ENCODE measurements at regions not wholly inside any gene's neighbourhood (a gene's known extent, or its start where the extent isn't known, plus 50 kb on each side); places are given as distances from the start of the nearest gene placed in this dataset.

- Histone ChIP-seq H3K9ac (ENCODE audit: control insufficient read depth, insufficient read depth, low read length) (no peak overlapping the region), H3K9me3 (replicated peaks; ENCODE audit: control insufficient read depth, insufficient read depth, low read length) (no peaks in the 10 kb centered on the region), H3K27ac (ENCODE audit: control insufficient read depth, insufficient read depth) (no peak overlapping the region), H3K27me3 (replicated peaks in 1 of 2; ENCODE audit: control insufficient read depth in 2 of 2, insufficient read depth in 2 of 2, low read length in 1 of 2) (no peaks in the 10 kb centered on the region), H3K36me3 (ENCODE audit: control insufficient read depth in 2 of 2, insufficient read depth in 2 of 2, low read length in 1 of 2) (no peaks in the 10 kb centered on the region), H3K4me1 (ENCODE audit: control insufficient read depth, insufficient read depth, low read length) (no peaks in the 10 kb centered on the region), H3K4me3 (no peak overlapping the region), H4K20me1 (ENCODE audit: control insufficient read depth, insufficient read depth) (no peaks in the 10 kb centered on the region), H3K79me2 (ENCODE audit: control insufficient read depth, insufficient read depth, low read length) (no peaks in the 10 kb centered on the region), H3K4me2 (ENCODE audit: control insufficient read depth, insufficient read depth) (no peak overlapping the region), H2AFZ (ENCODE audit: control insufficient read depth, low read depth, low read length) (no peak overlapping the region)
- FAIRE-seq (no peak), DNase-seq (ENCODE audit: low read depth, low spot score) (no peak), ATAC-seq (no peak)
- POLR2A ChIA-PET, result no interaction called here
- RAD21 ChIA-PET (ENCODE audit: unreplicated experiment), result no interaction called here
- no TSS peak for BruUV-seq (replicated peaks)
- intact Hi-C loops (cut with micrococcal nuclease; ENCODE audit: unreplicated experiment), result no loop called here
- TF ChIP-seq MTA3 (IDR thresholded peaks at IDR 0.05; ENCODE audit: borderline replicate concordance, low read length) (no peak), TCF3 (IDR thresholded peaks at IDR 0.05; ENCODE audit: borderline replicate concordance, insufficient read depth, low read depth, low read length) (no peak), NFIC (IDR thresholded peaks at IDR 0.05; ENCODE audit: low read depth, low read length) (no peak), ATF7 (IDR thresholded peaks at IDR 0.05; ENCODE audit: low read depth) (no peak), NFYB (IDR thresholded peaks at IDR 0.05; ENCODE audit: insufficient read depth, low read depth, low read length) (no peak), YY1 (IDR thresholded peaks at IDR 0.05; ENCODE audit: low read depth, low read length) (no peak), GATAD2B (conservative IDR thresholded peaks at IDR 0.05; ENCODE audit: low read depth) (no peak)
- SMC1A ChIA-PET (ENCODE audit: uncharacterized antibody, unreplicated experiment), result interaction anchor here (0.7 kb wide), 1 partner anchor 11 kb away, joined by 3 read pairs; no protein-coding TSS in a partner anchor
- CTCF ChIA-PET, result no interaction called here
- in situ Hi-C loops (cut with MboI), result no loop called here
Measured at GRCh38 chr5:21126236-21126635, 1138.2 kb upstream of the CDH18 start.

- Histone ChIP-seq H3K27me3 (replicated peaks in 1 of 2; ENCODE audit: control insufficient read depth in 2 of 2, insufficient read depth in 2 of 2, low read length in 1 of 2) (no peaks in the 10 kb centered on the region), H3K27ac (ENCODE audit: control insufficient read depth, insufficient read depth) (no peak overlapping the region), H2AFZ (ENCODE audit: control insufficient read depth, low read depth, low read length) (no peak overlapping the region), H3K79me2 (ENCODE audit: control insufficient read depth, insufficient read depth, low read length) (no peaks in the 10 kb centered on the region), H3K4me2 (ENCODE audit: control insufficient read depth, insufficient read depth) (no peak overlapping the region), H3K4me3 (no peak overlapping the region), H3K9me3 (replicated peaks; ENCODE audit: control insufficient read depth, insufficient read depth, low read length) (no peaks in the 10 kb centered on the region), H3K9ac (ENCODE audit: control insufficient read depth, insufficient read depth, low read length) (no peak overlapping the region), H3K36me3 (ENCODE audit: control insufficient read depth in 2 of 2, insufficient read depth in 2 of 2, low read length in 1 of 2) (no peaks in the 10 kb centered on the region), H4K20me1 (ENCODE audit: control insufficient read depth, insufficient read depth) (no peaks in the 10 kb centered on the region), H3K4me1 (ENCODE audit: control insufficient read depth, insufficient read depth, low read length) (no peaks in the 10 kb centered on the region)
- no TSS peak for BruUV-seq (replicated peaks)
- FAIRE-seq, result no peak
- intact Hi-C loops (cut with micrococcal nuclease; ENCODE audit: unreplicated experiment) (no loop called here), in situ Hi-C loops (cut with MboI) (no loop called here)
- CTCF ChIA-PET, result no interaction called here
- RAD21 ChIA-PET (ENCODE audit: unreplicated experiment), result no interaction called here
- DNase-seq (ENCODE audit: low read depth, low spot score), result no peak
- SMC1A ChIA-PET (ENCODE audit: uncharacterized antibody, unreplicated experiment), result interaction anchor here (0.7 kb wide), 1 partner anchor 129 kb away, joined by 3 read pairs; no protein-coding TSS in a partner anchor
- 0% methylated on average over 3 of the region's 3 CpGs for WGBS (ENCODE audit: insufficient coverage, insufficient replicate concordance, low lambda C conversion rate, missing lambda C conversion rate)
- no peak for ATAC-seq
- POLR2A ChIA-PET, result no interaction called here
- no peak for TF ChIP-seq TARDBP (IDR thresholded peaks at IDR 0.05; ENCODE audit: borderline replicate concordance)
- no peak for TF ChIP-seq CBX5 (IDR thresholded peaks at IDR 0.05; ENCODE audit: low read depth)
- TF ChIP-seq E4F1 (IDR thresholded peaks at IDR 0.05; ENCODE audit: borderline replicate concordance, partially characterized antibody), result no peak
- no peak for TF ChIP-seq TCF12 (IDR thresholded peaks at IDR 0.05; ENCODE audit: low read depth, low read length)
- no peak for TF ChIP-seq SUZ12 (IDR thresholded peaks at IDR 0.05; ENCODE audit: unreplicated experiment)
- TF ChIP-seq SREBF1 (IDR thresholded peaks at IDR 0.05; ENCODE audit: low read length), result no peak
- no peak for TF ChIP-seq FOXK2 (IDR thresholded peaks at IDR 0.05)
- TF ChIP-seq BRCA1 (IDR thresholded peaks at IDR 0.05; ENCODE audit: low read depth, low read length), result no peak
- no peak for TF ChIP-seq PML (IDR thresholded peaks at IDR 0.05; ENCODE audit: low read length)
- no peak for TF ChIP-seq MLLT1 (IDR thresholded peaks at IDR 0.05)
Measured at GRCh38 chr5:21125238-21125983, 1137.4 kb upstream of the CDH18 start.

All from GM12878 (cell line).